ENCODE measurements at regions not wholly inside any gene's neighbourhood (a gene's known extent, or its start where the extent isn't known, plus 50 kb on each side); places are given as distances from the start of the nearest gene placed in this dataset.

- TF ChIP-seq POLR2AphosphoS5 (IDR thresholded peaks at IDR 0.05), result no peak
- TF ChIP-seq POLR2A (IDR thresholded peaks at IDR 0.05), result no peak
- TF ChIP-seq, protein P1, sequence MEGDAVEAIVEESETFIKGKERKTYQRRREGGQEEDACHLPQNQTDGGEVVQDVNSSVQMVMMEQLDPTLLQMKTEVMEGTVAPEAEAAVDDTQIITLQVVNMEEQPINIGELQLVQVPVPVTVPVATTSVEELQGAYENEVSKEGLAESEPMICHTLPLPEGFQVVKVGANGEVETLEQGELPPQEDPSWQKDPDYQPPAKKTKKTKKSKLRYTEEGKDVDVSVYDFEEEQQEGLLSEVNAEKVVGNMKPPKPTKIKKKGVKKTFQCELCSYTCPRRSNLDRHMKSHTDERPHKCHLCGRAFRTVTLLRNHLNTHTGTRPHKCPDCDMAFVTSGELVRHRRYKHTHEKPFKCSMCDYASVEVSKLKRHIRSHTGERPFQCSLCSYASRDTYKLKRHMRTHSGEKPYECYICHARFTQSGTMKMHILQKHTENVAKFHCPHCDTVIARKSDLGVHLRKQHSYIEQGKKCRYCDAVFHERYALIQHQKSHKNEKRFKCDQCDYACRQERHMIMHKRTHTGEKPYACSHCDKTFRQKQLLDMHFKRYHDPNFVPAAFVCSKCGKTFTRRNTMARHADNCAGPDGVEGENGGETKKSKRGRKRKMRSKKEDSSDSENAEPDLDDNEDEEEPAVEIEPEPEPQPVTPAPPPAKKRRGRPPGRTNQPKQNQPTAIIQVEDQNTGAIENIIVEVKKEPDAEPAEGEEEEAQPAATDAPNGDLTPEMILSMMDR (IDR thresholded peaks at IDR 0.05), result no peak
Observed at GRCh38 chr14:83744891-83745290, 1785.1 kb upstream of the FLRT2 start.

Measured in upper lobe of left lung (tissue), 4 donors.